Transverse colon (tissue), 4 donors: ENCODE measurements at regions not wholly inside any gene's neighbourhood (a gene's known extent, or its start where the extent isn't known, plus 50 kb on each side); places are given as distances from the start of the nearest gene placed in this dataset.

Experiments used
- CTCF ChIP-seq, 5 experiments: fragments of 200-600 bp in 3 of 5; fragments of 450-650 bp in 2 of 5; sonication (generic) in 3 of 5; IDR thresholded peaks; 1 replicate in 2 of 5; 2 replicates in 3 of 5; pipeline ENCODE4 v1.5.1; 2016 to 2017; ENCODE audit warnings: antibody characterized with exemption in 5 of 5, inconsistent platforms in 3 of 5, mild to moderate bottlenecking in 2 of 5, moderate library complexity in 1 of 5
- EP300 ChIP-seq: sonication (generic); formaldehyde crosslinking; IDR thresholded peaks from one replicate; pipeline ENCODE4 v1.6.1; 2017; ENCODE audit warnings: antibody characterized with exemption, low read depth
- POLR2AphosphoS5 ChIP-seq, 3 donors: sonication (generic); formaldehyde crosslinking; IDR thresholded peaks; one replicate each; pipeline ENCODE4 v1.6.1; 2016; ENCODE audit warnings: antibody characterized with exemption in 3 of 3

GRCh38 chr5:24791326-24791725, 146.5 kb upstream of the CDH10 start:
- TF ChIP-seq POLR2AphosphoS5 (IDR thresholded peaks at IDR 0.05) (no peak), CTCF (IDR thresholded peaks at IDR 0.05) (no peak), EP300 (no peak)
